ENCODE measurements at regions not wholly inside any gene's neighbourhood (a gene's known extent, or its start where the extent isn't known, plus 50 kb on each side); places are given as distances from the start of the nearest gene placed in this dataset.

DNA sequence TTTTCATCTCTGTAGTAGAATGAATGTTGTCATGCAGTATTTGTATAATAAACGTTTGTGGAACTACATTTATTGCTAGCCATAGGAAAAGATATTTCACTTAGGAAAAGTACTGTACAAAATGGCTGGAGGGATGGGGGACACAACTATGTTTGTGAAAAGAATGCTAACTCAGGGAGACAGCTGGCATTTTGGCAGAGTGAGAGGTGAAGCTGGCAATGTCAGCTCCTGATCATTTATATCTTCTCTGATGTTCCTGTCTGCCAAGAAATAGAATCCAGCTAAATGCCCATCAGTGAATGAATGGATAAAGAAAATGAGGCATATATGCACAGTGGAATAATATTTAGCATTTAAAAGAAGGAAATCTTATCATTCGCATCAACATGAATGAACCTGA is 313.0 kb upstream of the IRAK1BP1 start:
- TF ChIP-seq, protein P1, sequence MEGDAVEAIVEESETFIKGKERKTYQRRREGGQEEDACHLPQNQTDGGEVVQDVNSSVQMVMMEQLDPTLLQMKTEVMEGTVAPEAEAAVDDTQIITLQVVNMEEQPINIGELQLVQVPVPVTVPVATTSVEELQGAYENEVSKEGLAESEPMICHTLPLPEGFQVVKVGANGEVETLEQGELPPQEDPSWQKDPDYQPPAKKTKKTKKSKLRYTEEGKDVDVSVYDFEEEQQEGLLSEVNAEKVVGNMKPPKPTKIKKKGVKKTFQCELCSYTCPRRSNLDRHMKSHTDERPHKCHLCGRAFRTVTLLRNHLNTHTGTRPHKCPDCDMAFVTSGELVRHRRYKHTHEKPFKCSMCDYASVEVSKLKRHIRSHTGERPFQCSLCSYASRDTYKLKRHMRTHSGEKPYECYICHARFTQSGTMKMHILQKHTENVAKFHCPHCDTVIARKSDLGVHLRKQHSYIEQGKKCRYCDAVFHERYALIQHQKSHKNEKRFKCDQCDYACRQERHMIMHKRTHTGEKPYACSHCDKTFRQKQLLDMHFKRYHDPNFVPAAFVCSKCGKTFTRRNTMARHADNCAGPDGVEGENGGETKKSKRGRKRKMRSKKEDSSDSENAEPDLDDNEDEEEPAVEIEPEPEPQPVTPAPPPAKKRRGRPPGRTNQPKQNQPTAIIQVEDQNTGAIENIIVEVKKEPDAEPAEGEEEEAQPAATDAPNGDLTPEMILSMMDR (IDR thresholded peaks at IDR 0.05), result no peak
- TF ChIP-seq POLR2A (IDR thresholded peaks at IDR 0.05), result no peak

All from Peyer's patch (tissue), 4 donors.